OCI-M1 (cell line): ENCODE measurements at regions not wholly inside any gene's neighbourhood (a gene's known extent, or its start where the extent isn't known, plus 50 kb on each side); places are given as distances from the start of the nearest gene placed in this dataset.

ENCODE experiments used
- DNase-seq: peaks from one replicate; lab custom pipeline; 2025; lab: John Stamatoyannopoulos, UW

- no peak for DNase-seq
These were observed 65.8 kb upstream of the RPS6KA2 start for GRCh38 chr6:166692723-166693302.

DNA sequence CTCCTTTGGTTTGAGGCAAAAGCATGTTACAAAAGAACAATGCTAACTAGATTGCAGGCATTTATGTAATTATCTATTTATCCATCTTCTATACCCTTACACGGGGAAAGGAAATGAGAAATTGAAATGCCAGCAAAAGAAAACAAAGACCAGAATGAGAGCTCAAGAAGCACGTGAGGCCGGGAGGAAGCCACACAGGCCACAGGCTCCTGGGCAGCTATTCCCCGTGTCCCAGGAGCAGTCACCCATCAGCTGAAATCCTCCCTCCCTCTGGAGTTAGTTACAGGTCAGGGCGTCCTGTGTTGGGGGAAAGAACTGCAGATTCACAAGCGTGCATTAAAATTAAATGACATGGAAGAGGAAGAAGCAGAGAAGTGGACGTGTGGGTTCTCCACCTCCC, 64.7 kb upstream of the RPS6KA2 start:
- no peak for DNase-seq

GRCh38 chr6:166691199-166691598, 64.1 kb upstream of the RPS6KA2 start:
- DNase-seq = no peak

GRCh38 chr6:166689687-166690086, 62.6 kb upstream of the RPS6KA2 start:
- DNase-seq = no peak

- no peak for DNase-seq
These were observed 61.9 kb upstream of the RPS6KA2 start for GRCh38 chr6:166688901-166689300.

DNA sequence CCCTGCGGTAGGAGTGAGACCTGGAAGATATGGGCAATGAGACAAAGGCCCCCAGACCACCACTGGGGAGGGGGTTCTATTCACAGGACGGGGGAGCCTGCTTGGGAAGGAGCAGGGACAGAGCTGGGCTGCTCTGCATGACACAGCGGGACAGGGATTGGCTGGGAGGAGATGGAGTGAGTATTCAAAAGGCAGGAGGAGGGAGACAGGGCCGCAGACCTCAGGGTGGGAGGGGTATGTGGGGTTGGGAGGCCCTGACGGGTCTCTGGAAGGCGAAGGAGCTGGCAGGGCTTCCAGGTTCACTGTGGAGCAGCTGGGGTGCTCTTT, 60.8 kb upstream of the RPS6KA2 start:
- no peak for DNase-seq

DNA sequence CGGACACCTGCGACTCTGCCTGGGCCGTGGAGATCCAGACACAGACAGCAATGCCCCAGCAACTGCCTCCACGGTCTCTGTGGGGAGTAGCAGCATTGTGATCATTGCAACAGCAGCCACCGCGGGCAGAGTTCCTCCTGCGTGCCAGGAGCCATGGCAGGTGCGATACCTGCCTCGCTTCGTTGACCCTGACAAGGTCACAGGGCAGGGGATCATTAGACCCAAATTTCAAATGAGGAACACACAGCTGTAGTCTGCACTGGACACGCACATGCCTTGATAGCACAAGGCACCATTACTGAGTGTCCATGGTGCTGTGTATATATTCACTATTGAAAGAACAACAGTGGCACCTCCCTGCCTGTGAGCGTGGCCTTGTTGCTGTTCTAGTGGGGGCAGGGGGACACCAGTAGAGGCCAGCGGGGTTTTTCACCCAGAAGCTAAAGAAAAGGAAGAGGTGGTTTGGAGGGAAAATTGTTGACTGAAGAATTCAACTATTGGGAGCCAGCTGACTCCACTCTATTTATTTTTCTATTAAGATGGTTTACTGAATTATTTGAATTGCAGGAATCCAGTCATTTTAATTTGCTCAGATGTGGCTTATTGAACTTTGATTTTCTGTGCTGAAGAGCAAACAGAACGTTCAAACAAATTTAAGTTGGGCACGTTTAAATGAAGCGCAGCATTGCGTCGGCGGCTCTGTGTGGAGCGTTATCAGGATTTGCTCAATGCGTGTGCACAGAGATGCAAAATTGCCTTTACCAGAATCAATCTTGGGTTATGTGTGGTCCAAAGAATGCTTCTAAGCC, 60.2 kb upstream of the RPS6KA2 start:
- DNase-seq = no peak

- DNase-seq = no peak
These were observed 59.3 kb upstream of the RPS6KA2 start for GRCh38 chr6:166686317-166686716.

DNA sequence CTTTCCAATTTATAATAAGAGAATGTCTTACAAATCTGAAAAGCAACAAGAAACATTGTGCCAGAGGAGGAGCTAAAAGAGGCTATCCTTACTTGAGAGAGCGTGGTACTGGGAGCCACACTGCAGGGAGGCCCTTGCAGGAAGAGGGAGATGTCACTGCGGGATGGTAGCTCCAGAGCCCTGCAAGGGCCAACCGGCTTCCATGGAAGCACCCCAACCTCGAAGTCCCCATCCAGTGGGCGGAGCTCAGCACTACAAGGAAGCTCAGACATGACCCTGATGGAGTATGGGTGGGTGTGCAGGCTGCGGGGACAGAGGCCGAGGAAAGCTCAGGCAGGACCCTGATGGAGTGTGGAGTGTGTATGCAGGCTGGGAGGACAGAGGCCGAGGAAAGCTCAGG, 57.8 kb upstream of the RPS6KA2 start:
- DNase-seq = no peak

- DNase-seq = no peak
These were observed 57.1 kb upstream of the RPS6KA2 start for GRCh38 chr6:166684170-166684569.

DNA sequence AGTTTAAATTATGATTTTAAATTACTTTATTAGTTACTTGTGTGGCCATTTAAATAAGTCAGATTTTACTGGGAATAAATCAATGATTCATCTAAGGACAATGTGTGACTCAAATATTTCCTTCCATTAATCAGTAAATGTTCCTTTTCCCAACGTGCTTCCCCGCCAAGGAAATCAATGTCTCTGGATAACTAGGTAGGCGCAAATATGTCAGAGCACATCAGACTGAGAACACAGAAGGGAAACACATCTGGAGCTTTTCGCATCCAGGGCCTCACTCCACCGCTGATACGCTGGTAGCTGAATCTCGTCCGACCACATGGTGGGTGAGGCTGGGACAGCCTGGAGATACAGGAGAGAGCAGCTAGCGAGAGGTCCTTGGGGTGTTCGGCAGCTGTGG, 56.4 kb upstream of the RPS6KA2 start:
- no peak for DNase-seq

DNA sequence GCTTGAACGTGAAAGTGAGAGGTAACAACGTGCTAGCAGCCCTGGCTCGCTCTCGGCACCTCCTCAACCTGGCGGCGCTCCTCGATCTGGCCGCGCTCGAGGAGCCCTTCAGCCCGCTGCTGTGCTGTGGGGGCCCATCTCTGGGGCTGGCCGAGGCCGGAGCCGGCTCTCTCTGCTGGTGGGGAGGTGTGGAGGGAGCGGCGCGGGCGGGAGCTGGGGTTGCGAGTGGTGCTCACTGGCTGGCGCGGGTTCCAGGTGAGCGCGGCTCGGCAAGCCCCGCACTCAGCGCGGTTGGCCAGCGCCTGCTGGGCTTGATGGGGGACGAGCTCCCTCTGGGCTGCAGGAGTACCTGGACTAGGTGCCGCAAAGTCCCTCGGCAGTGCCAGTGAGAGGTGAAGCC, 52.5 kb upstream of the RPS6KA2 start:
- no peak for DNase-seq

DNA sequence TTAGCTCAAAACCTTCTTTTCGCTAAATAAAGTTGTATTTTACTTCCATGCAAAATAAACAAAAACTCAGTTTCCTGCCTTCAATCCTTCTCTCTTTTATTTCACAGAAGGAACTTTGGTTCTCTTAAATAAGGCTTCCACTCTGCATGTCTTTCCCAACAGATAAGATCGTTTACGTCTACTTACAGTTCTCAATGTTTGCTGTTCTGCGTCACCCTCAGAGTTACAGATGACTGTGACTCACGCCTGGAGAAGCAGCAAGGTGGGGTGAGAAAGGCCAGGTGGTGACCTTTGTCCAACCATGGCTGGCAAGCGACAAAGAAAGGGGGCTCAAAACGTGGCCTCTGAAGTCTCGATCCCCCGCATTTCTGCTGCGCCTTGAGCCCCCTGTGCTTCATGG, 51.4 kb upstream of the RPS6KA2 start:
- DNase-seq = no peak

DNA sequence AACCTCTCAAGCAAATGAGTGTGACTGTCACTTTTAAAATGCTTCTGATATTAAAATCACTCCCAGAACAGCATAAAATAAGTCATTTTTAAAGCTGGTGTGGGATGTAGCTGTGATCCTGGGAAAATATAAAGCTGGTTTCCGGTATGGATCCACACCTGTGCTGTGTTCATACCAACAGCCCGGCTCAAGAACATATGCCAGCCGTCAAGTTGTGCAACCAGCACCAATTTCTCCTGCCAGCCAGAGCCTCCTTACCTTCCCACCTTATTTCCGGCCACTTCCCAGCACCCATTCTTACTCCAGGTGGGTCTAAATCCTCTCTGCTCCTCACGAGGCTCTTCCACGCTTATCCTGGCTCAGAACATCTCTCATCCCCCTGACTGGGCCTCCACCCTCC, 50.9 kb upstream of the RPS6KA2 start:
- DNase-seq = no peak
